GM19468 (cell line): ENCODE measurements at regions not wholly inside any gene's neighbourhood (a gene's known extent, or its start where the extent isn't known, plus 50 kb on each side); places are given as distances from the start of the nearest gene placed in this dataset.

Source experiments
- ATAC-seq: cut with Tn5 transposase; IDR thresholded peaks from one replicate; pipeline ENCODE4 v1.9.1; 2021; ENCODE audit warnings: mild to moderate bottlenecking, moderate library complexity, moderate number of reproducible peaks; ENCODE audit not compliant: unreplicated experiment; ENCODE audit errors: extremely low read depth

DNA sequence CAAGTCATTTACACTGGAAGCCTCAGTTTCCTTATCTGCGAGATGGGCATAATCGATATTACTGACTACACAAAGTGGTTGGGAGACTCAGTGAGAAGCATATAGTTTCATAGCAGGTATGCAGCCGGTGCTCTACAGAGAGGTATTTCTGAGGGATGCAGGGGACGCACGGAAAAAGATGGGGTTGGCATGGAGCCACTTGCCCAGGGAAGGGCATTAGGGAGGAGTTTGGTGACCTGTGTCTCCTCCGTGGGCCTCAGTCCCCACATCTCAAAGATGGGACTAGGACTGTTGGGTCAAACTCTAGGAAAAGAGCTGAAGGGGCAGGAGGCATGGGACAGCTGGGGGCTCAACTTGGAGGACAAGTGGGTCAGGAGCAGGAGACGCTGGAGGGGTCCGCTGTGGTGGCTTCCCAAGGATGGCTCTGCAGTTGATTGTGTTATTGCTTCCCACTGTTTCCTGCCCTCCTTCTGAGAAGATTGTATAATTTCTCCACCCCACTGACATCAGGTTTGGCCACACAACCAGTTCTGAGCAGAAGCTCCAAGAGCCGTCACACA, 158.6 kb upstream of the ALDH1B1 start:
- no peak for ATAC-seq

GRCh38 chr9:38233343-38233742, 159.2 kb upstream of the ALDH1B1 start:
- no peak for ATAC-seq

DNA sequence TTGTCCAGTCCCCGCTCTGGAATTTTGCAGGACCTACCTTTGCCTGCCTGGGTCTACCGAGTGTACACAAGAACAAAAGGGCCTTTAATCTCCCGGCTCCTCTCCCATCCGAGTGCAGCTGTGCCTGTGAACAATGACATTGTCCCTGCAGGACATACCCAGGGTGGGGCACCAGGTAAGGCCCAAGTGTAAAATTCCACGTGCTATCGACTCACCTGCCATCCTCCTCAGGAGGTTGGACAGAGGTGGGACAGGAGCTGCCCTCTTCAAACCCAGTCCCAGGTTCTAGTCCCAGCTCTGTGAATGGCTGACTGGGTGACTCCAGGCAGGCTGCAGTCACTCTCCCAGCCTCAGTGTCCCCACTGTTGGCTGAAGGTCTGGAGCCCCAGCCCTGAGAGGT, 159.6 kb upstream of the ALDH1B1 start:
- no peak for ATAC-seq

DNA sequence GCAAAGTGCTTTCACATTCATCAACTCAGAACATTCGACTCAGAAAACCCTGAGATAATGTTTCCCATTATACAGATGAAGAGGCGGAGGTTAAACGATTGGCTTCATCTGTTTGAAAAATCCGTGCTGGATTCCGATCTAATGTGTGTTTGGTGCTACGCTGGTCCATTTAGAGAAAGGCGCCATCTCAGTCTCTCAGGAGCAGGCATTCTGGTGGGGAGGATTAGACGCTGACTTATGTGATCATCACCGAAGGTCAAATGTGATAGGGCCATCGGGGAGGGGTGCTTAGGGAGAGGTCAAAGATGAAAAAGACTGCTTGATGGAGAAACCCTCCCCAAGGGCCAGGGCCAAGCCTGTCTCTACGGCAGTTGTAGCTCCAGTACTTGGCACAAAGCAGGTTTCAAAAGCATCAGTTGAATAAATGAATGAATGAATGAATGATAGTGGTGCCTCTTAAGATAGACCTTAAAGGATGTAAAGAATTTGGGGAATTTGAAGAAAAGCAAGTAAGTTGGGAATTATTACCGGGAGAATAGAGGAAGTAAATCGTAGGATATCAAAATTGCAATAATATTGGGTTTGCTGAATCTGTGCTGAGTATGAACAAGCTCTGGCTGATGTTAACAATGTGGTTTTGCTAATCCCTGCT, 160.6 kb upstream of the SHB start:
- no peak for ATAC-seq

DNA sequence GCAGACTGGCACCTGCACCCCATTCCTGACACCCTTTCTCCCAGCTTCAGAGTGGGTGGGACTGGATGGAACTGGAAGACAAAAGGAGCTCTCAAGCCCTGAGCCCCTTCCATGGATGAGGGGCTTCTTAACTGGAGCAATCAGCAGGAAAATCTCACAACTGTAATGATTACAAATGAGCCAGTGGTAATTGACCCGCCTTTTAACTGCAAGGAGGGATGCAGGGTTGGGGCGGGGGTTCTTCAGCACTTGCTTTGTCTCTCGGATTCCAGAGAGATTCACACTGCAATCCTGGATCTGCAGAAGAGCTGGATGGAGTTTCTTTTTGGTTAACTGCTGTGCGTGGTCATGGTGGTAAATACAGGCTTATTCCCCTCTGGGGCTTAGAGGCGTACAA, 160.1 kb upstream of the SHB start:
- ATAC-seq = no peak

DNA sequence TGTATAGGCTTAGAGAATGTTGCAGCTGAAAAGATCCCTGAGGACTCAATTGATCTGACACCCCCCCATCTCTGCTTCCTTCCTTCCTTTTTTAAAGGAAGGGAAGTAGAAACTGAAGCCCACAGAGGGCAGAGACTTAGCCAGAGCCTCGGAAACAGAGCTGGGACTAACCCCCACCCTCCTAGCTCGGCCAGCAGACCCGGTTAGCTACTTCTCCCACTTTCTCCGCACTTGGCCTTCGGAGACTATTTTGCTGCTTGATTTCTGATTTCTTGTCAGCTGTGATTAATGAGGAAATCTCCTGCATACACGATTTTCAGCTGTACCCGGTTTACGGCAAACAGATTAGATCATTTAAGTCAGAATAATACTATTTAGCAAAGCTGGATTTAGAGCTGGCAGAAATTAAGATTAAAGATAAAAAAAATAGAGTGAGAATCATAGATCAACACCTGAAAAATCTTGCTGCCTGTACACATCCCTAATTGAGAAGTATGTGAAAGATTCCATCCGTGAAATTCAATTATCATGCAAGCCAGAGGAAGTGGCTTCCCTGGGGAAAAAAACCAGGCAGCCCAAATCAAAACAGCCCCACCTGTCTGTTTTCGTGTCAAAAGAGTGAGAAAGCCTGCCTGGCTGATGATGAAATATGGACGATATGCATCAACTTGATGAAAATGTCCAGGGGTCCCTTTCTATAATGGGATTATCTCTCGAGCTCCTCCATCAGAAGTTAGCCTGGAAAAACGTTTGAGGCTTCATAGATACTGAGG, 159.5 kb upstream of the SHB start:
- ATAC-seq = no peak

DNA sequence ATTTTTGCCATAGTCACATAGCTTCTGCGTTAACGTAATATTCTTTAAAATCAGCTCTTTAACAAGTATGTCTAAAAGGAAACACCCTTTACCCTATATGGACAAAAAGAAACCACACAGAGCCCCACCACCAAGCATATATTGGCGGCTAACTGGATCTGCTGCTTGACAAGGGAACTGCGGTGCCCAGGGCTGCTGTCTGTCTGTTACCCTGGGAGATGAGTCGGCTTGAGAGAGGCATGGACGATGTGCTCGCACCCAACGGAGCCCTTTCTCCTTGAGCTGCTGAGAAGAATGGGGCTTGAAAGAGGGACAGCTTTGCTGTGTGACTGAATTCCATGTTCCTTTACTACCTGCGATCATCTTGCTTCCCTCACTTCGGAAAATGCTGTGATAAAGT, 158.6 kb upstream of the SHB start:
- no peak for ATAC-seq

GRCh38 chr9:38227061-38227540, 158.1 kb upstream of the SHB start:
- ATAC-seq = no peak

- ATAC-seq = no peak
These were observed 157.5 kb upstream of the SHB start for GRCh38 chr9:38226491-38226951.

DNA sequence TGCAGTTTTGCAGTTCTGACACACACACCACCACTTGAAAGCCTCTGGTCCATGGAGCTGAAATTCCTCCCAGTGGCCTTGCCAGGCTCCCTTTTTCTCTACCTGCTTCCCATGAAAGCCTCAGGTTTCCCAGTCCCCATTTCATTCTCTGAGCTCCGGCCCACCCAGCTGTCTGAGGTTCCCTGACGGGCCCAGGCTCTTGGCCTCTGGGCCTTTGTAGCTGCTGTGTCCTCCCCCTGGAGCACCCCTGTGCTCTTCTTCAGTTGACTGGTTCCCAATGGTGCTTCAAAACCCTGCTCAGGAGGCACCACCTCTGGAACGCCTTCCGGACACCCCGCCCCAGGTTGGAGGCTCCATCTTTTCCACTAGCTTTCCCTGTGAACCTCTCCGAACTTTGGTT, 155.9 kb upstream of the SHB start:
- no peak for ATAC-seq

- no peak for ATAC-seq
These were observed 147.5 kb upstream of the SHB start for GRCh38 chr9:38216572-38216971.

DNA sequence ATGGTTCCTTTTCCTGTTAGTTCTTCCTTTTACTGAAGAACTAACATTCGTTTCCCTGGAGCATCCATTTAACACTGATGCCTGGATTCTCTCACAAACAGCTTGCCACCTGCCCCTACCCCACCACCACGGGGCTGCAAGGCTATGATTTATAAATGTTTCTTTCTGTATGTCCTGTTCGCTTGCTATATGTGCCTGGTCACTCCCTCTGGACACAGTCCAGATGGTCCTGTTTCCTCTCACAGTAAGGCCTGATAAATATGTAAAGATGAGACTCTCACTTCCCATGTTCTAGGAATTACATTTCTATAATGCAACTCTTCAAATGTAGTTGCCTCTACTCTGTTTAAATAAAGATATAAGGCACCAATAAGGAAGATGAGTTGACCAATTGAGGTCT, 146.4 kb upstream of the SHB start:
- ATAC-seq = no peak

- ATAC-seq = no peak
These were observed 145.4 kb upstream of the SHB start for GRCh38 chr9:38214432-38214831.

DNA sequence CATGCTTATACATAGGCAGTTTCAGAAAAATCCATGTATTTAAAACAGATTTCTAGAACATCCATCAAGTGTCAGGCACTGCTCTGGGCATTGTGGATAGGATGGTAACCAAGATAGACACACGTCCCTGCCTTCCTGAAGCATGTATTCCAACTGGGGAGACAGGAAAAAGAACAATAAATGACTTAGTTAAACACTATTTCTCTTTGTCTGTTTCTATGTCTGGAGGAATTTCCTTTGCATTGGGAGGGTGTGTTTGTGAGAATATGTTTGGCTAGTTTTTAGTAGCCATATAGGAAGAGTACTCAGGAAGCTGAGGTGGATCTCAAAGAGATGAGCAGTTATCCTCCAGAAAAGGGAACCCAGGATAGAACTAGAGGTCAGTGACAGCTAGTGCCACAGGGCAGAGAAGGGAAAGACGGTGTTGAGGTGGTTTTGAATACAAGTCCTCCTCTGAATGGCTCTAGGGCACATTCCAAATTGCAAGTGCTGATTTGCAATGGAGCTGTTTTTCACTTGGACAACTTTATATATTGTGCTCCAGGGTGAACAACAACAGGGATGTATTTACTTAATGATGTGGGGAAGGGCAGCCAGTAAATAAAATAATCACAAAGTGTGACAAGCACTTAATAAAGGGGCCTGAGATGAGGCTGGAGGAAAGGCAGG, 144.7 kb upstream of the SHB start:
- no peak for ATAC-seq

GRCh38 chr9:38212016-38212415, 143.0 kb upstream of the SHB start:
- ATAC-seq = no peak

GRCh38 chr9:38211002-38211401, 142.0 kb upstream of the SHB start:
- ATAC-seq = no peak

GRCh38 chr9:38208206-38208901, 139.3 kb upstream of the SHB start:
- no peak for ATAC-seq

DNA sequence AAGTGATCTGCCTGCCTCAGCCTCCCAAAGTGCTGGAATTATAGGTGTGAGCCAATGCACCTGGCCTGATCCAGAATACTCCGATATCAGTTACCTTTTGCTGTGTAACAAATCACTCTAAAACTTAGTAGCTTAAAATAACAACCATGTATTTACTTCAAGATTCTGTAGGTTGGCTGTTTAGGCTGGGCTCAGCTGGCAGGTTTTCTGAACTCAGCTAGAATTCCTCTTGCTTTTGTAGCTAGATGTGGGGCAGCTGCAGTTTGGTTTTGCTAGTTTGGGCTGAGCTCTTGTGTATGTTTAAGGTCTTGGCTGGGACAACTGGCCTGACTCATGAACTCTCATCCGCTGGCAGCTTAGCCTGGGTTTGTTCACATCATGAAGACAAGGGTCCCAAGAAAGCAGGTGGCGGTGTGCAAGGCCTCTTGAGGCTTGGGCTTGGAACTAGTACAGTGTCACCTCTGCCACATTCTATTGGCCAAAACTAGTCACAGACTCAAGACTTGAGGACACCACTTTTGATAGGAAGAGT, 138.3 kb upstream of the SHB start:
- ATAC-seq = no peak

GRCh38 chr9:38205279-38205678, 136.3 kb upstream of the SHB start:
- no peak for ATAC-seq

GRCh38 chr9:38202336-38202938, 133.4 kb upstream of the SHB start:
- ATAC-seq = no peak
